HG03571 (cell line): ENCODE measurements at regions not wholly inside any gene's neighbourhood (a gene's known extent, or its start where the extent isn't known, plus 50 kb on each side); places are given as distances from the start of the nearest gene placed in this dataset.
"Not testable (repeated sequence)": the region's sequence is repeated elsewhere in the genome, so short reads cannot be mapped to it uniquely, and the experiment has no call there.

Experiments
- ATAC-seq: cut with Tn5 transposase; IDR thresholded peaks from one replicate; pipeline ENCODE4 v1.9.1; 2021; ENCODE audit not compliant: unreplicated experiment

DNA sequence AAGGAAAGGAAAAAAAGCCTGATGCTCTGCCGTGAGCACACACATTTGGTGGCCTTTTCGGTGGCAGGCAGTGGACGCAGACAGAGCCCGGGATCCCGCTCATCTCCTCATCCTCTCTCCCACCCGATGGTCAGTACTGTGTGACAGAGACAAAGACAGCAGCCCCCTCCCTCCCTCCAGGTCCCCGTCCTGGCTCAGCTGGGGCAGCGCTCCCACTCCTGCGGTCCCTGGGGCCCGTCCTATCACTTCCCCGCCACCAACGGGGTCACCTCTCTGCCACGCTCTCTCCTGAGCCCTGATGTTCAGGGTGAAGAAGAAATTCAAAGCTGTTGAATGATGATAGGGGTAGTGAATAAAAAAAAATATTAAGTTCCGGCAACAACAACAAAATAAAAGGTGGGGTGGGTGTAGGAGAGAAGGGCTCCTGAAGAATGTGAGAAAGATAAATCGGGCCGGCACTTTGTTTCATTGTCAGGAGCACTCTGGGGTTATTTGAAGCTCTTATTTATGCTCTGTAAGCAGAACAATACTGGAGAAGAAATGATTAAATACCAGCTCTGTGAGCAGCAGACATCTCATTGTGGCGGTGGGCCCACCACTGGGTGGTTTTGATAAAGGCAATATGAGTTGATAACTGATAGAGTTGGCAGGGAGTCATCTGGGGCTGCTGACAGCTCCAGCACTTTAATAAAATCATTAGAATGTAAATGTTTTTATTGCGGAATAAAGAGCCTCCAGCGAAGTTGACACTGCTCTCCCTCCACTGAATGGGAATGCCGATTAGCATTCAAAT lies 417.7 kb downstream of the IRX1 start:
- no peak for ATAC-seq

DNA sequence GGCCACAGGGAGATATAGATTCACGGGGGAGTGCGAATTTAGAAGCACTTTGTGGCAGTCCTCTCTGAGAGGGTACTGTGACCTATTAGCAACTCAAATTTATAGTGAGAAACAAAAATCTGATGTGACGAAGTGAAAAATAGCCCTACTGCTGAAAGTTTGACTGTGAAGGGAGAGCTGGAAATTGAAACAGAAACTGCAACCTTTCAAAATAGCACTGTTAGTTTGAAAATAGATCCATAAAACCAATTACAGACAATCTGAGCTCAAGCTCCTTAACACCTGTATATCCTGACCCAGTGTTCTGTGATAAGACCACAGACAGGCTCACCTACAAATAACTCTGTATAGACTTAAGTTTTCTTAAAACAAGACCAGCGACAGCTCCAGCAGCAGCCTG lies 420.1 kb downstream of the IRX1 start:
- ATAC-seq: no peak

DNA sequence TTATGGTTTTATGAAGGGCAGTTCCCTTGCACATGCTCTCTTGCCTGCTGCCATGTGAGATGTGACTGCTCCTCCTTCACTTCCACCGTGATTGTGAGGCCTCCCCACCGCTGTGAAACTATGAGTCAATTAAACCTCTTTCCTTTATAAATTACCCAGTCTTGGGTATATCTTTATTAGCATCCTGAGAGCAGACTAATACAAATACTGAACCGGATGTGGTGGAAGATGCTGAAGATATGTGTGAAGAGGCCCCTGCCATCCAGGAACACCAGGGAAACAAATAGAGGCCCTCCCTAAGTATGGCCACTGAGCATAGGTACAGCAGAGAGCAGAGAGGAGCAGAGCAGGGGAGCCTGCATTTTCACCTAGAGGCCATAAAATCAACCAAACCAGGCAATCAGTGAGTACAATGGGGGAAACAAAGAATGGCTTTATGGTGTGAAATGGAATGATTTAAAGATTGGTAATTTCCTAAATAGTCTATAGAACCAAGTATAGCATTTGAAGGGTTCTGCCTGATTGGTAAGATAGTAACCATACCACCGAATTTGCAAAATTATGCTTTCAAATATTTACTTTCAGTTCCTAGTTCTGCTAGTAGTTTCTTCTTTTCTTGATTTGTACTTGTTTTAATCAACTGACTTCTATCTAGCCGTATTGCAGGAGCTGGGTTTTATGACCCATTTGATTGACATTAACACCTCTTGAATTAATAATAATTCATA lies 421.6 kb downstream of the IRX1 start:
- ATAC-seq: no peak

- no peak for ATAC-seq
Measured at GRCh38 chr5:4018007-4018406, 422.4 kb downstream of the IRX1 start.

DNA sequence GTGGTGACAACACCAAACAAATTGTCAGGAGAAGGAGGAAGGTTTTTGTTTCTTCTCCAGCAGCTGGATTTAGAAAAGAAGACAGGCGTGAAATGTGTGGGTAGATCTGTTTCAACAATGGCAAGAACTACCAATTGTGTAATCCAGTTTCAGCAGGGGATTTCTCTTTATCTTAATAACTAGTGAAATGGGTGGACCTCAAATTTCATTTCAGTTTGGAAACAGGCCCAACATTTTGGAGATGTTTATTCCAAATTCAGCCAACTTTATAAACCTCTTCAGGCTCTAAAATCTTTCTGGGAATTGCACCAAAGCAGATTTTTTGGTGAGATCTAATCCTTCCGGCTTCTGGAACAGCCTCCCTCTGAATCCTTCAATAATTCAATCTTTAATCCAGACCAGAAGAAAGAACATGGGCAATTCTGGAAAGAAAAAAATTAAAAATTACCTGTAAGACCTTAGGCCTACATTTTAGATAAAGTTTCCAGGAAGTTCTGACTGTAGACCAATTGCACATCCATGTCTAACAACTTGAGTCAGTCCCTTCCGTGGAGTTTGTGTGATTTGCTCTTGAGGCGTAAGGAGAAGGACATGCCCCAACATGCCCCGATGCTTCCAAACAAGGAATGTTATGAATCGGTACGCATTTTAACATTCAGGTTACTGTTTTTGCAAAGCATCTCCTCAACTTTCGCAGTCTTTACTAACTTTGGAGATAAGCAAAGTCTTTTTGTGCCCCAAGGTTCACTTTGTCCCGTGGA lies 423.6 kb downstream of the IRX1 start:
- ATAC-seq: no peak

GRCh38 chr5:4019841-4020240 lies 424.2 kb downstream of the IRX1 start:
- no peak for ATAC-seq

DNA sequence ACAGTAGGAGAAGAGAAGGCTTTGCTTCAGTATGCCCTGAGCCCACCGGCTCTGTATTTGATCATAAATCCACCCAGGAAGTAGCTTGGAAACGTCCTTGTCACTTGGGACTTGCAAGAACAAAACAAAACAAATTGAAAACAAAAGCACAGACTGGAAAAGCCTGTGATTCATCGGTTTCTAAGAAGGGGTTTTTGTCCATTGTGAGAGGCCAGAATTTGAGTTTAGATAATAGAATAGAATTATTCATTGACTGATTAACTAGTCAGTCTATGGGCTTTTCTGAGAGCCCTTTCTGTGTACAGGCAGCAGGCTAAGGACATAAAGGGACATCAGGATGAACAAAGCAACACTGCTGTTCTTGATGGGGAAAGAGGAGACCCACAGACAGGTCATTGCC lies 424.8 kb downstream of the IRX1 start:
- ATAC-seq: no peak

DNA sequence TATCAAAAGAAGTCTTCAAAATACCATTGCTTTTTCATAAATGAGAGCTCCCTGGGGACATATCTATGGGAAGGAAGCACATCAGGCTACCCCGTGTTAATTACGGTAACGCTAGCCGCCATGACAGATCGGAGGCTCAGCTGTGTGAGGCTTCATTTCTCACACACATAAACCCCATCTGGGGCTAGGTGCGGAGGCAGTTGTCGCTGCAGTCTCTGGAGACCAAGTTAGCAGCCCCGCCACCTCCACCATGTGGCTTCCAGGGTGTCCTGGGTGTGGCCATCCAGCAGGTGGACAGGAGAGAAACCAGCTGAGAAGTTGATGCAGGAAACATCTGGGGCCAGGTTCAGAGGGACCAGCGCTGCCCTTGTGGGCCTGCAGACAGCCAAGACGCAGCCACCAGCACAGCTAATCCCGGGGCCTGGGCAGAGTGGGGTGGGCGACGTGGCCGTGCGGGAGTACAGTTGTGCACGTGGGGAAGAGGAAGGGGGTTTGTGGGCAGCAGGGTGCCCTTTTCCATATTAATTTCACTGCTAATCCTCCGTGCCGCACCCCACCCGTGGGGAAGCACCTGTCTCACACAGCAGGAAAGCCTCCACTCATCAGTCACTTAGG lies 426.5 kb downstream of the IRX1 start:
- ATAC-seq: no peak

DNA sequence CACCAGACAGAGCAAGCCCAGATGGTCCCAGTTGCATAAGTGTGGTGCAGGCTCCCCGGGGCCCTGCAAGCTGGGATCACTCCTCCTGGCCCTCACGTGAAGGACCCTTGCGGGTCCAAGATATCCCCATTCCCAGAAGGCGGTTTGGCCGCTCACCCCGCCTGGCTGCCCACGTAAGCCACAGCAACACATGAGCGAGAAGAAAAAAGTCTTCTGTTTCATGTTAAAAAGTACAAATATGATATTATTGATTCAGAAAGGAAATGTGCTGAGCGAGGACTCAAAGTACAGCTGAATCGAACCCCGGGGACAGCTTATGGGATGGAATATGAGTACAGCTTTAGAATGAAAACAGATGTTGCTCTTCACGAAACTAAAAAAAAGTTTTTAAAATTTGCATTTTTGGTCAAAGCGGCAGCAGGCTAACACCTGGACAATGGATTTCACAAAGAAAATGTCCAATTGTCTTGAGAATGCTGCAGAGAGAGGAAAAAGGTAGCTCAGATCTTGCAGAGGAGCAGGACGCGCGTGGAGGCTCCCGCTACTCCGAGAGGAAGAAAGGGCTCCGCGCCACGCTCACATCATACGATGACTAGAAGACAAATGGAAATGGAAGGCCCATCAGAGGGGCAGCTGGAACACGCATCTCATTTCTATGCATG lies 427.6 kb downstream of the IRX1 start:
- ATAC-seq: no peak

DNA sequence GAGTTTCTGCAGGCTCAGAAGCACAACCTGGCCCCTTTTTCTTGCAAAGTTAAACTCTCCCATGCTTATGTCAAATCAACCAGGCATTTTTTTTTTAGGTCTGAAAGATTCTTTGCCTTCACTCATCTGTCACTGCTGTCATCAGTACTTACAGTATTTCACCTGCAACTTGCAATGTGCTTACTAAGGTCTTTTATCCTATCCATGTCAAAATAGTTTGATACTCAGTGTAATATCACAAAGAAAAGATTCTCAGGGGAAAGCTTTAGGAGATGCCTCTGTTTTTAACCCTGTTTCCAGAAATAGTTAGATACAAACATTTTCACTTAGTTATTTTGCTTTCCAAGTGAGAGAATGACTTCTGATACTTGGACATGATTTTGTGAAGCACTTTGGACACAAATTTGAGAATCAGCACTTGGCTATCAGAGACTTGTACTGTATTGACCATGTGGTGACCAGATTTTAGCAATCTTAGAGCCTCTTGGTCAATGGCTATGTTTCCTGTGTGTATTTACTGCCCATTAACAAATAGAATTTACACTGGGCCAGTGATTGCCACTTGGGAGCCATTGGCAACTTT lies 428.2 kb downstream of the IRX1 start:
- ATAC-seq: no peak

GRCh38 chr5:4027088-4027734 lies 431.6 kb downstream of the IRX1 start:
- no peak for ATAC-seq

- no peak for ATAC-seq
Measured at GRCh38 chr5:4028384-4028783, 432.8 kb downstream of the IRX1 start.

- ATAC-seq: not testable (repeated sequence)
Measured at GRCh38 chr5:4033546-4033945, 437.9 kb downstream of the IRX1 start.

DNA sequence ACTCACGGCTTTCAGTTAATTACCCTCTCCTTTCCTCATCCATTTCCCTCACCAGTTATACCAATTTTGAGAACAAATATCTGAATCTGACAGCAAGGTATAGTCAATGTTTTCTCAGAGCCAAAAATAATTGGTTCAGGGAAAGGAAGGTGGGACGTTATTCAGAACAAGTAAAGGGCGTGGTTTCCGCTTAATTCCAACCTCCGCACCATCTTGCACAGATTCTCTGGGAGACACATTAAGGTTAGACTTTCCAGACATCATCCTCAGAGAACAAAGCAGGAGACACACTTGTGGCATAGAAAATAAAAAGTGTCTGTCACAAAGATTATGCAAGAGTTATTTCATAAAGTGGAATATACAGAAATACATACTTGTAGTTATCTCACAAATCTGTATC lies 441.2 kb downstream of the IRX1 start:
- ATAC-seq: no peak

DNA sequence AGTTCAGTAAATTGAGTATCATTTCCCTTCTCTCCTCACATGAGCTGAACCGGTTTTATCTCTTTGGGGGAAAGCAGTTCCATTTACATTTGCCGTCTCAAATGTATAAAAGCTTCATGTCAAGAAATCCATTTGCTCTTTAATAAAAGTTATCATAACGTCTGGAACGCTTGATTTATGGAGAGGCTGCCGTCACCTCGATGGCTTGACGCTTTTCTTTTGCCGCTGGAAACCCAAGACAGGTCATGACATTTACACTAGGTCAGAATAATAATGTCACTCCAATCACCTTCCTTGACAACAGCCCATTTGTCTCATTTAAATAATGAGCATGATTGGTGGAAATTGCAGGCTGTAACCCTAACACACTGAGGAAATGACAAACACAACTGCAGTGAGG lies 443.4 kb downstream of the IRX1 start:
- ATAC-seq: no peak

GRCh38 chr5:4042311-4042710 lies 446.7 kb downstream of the IRX1 start:
- no peak for ATAC-seq

DNA sequence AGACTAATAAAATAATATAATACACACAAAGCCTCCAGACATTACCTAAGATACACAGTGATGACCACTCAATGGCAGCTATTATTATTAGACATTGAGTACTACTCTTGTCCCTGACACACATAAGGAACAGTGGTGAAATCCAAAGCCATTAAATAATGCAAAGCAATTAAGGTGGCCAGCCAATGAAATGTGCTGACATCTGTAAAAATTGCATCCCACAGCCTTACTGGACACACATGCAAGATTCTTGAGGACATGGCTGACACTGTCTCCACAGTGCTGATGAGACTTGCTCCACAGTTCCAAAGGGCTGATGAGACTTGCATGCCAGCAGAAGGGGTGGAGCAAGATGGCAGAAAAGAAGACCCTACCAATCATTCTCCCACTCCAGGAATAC lies 447.5 kb downstream of the IRX1 start:
- no peak for ATAC-seq

GRCh38 chr5:4044881-4045280 lies 449.2 kb downstream of the IRX1 start:
- no peak for ATAC-seq

GRCh38 chr5:4048398-4048797 lies 452.8 kb downstream of the IRX1 start:
- no peak for ATAC-seq

GRCh38 chr5:4050203-4050602 lies 454.6 kb downstream of the IRX1 start:
- no peak for ATAC-seq
